ENCODE measurements at regions not wholly inside any gene's neighbourhood (a gene's known extent, or its start where the extent isn't known, plus 50 kb on each side); places are given as distances from the start of the nearest gene placed in this dataset.

DNA sequence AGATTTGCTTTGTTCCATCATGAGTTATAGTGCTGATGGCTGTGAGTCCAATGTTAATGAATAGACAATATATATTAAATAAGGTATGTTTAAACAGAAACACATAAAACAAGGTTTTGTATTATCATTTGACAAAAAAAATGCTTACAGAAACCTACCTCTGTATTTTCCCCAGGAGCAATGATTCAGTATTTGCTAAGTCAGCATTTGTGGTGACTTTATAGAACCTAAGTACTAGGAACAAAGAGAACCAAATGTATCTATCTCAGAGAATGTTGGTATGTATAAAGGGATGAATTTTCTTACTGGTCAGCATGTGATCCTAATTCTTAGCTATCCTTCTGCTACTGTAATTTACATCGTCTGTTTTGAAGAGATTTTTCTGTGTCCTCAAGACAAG lies 421.5 kb upstream of the SEL1L start:
- H3K4me3 ChIP-seq (ENCODE audit: low read depth, low read length, poor library complexity, severe bottlenecking): no peak overlapping the region
- no peaks in the 10 kb centered on the region for H3K9me2 ChIP-seq (ENCODE audit: low read depth, low read length)
- no peaks in the 10 kb centered on the region for H3K79me2 ChIP-seq (ENCODE audit: insufficient read depth, low read length)
- no peaks in the 10 kb centered on the region for H3K9me3 ChIP-seq (ENCODE audit: low read length)
- H3K36me3 ChIP-seq (ENCODE audit: insufficient read depth, low read length): no peaks in the 10 kb centered on the region
- no peaks in the 10 kb centered on the region for H3K27me3 ChIP-seq (ENCODE audit: insufficient read depth, low read length)
- H3K4me2 ChIP-seq (ENCODE audit: low read length): no peak overlapping the region
- no peak overlapping the region for H3K9ac ChIP-seq (ENCODE audit: low read length)
- no peaks in the 10 kb centered on the region for H3F3A ChIP-seq (ENCODE audit: insufficient read depth, low read length)
- H4K20me1 ChIP-seq (ENCODE audit: insufficient read depth, low read length): no peaks in the 10 kb centered on the region
- no peak overlapping the region for H3K27ac ChIP-seq (ENCODE audit: low read depth, low read length, poor library complexity, severe bottlenecking)
- TF ChIP-seq, protein P1, sequence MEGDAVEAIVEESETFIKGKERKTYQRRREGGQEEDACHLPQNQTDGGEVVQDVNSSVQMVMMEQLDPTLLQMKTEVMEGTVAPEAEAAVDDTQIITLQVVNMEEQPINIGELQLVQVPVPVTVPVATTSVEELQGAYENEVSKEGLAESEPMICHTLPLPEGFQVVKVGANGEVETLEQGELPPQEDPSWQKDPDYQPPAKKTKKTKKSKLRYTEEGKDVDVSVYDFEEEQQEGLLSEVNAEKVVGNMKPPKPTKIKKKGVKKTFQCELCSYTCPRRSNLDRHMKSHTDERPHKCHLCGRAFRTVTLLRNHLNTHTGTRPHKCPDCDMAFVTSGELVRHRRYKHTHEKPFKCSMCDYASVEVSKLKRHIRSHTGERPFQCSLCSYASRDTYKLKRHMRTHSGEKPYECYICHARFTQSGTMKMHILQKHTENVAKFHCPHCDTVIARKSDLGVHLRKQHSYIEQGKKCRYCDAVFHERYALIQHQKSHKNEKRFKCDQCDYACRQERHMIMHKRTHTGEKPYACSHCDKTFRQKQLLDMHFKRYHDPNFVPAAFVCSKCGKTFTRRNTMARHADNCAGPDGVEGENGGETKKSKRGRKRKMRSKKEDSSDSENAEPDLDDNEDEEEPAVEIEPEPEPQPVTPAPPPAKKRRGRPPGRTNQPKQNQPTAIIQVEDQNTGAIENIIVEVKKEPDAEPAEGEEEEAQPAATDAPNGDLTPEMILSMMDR (IDR thresholded peaks at IDR 0.05; ENCODE audit: low read length): no peak
- no peak for TF ChIP-seq EZH2 (IDR thresholded peaks at IDR 0.05; ENCODE audit: borderline replicate concordance, low read length)
- no peak overlapping the region for H2AFZ ChIP-seq (ENCODE audit: low read length)
- no peaks in the 10 kb centered on the region for H3K4me1 ChIP-seq (ENCODE audit: insufficient read depth, low read length, severe bottlenecking)

DNA sequence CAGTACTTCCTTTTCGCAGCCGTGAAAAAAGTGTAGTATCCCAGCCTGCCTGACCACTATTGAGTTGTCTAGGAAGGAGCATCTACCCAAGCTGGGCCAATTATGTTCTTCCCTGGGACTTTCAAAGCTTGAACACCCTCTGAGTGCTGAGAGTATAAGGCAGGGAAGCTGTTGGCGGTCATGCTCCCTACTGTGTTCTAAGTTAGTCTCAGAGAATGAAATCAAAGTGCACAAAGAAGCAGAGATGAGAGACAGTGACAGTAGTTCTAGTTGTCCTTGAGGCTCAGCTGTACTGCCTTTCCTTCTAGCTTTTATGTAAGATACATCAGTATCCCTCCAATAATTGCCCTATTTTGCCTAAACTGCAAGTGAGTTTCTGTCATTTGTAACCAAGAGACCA lies 427.1 kb upstream of the SEL1L start:
- no peaks in the 10 kb centered on the region for H3K36me3 ChIP-seq (ENCODE audit: insufficient read depth, low read length)
- H2AFZ ChIP-seq (ENCODE audit: low read length): no peak overlapping the region
- H3K9me3 ChIP-seq (ENCODE audit: low read length): no peaks in the 10 kb centered on the region
- no peaks in the 10 kb centered on the region for H3K27me3 ChIP-seq (ENCODE audit: insufficient read depth, low read length)
- H3K4me2 ChIP-seq (ENCODE audit: low read length): no peak overlapping the region
- no peaks in the 10 kb centered on the region for H4K20me1 ChIP-seq (ENCODE audit: insufficient read depth, low read length)
- H3K4me1 ChIP-seq (ENCODE audit: insufficient read depth, low read length, severe bottlenecking): no peaks in the 10 kb centered on the region
- H3F3A ChIP-seq (ENCODE audit: insufficient read depth, low read length): no peaks in the 10 kb centered on the region
- H3K9me2 ChIP-seq (ENCODE audit: low read depth, low read length): no peaks in the 10 kb centered on the region
- TF ChIP-seq EZH2 (IDR thresholded peaks at IDR 0.05; ENCODE audit: borderline replicate concordance, low read length): no peak
- TF ChIP-seq, protein P1 (IDR thresholded peaks at IDR 0.05; ENCODE audit: low read length): no peak
- no peak overlapping the region for H3K4me3 ChIP-seq (ENCODE audit: low read depth, low read length, poor library complexity, severe bottlenecking)
- H3K9ac ChIP-seq (ENCODE audit: low read length): no peak overlapping the region
- no peaks in the 10 kb centered on the region for H3K79me2 ChIP-seq (ENCODE audit: insufficient read depth, low read length)
- H3K27ac ChIP-seq (ENCODE audit: low read depth, low read length, poor library complexity, severe bottlenecking): no peak overlapping the region

DNA sequence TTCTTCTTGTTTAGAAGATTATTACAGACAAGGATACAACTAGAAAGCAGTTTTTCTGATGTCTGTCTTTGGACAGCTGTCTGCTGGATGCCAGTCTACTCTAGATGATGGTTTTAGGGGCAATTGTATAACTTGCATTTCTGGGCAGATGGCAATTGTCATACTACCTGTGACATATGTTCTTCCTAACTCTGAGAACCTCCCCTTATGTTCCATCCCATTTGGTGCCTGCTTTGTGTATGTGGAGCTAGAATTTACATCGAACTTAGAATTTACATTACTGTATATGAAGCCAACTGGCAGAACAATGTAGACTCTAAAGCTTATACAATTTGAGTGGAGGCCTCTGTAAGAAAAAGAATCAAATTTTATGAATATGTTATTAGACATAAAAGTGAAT lies 430.2 kb upstream of the SEL1L start:
- Histone ChIP-seq H3K9ac (ENCODE audit: low read length) (no peak overlapping the region), H3K9me3 (ENCODE audit: low read length) (no peaks in the 10 kb centered on the region), H3K4me2 (ENCODE audit: low read length) (no peak overlapping the region), H4K20me1 (ENCODE audit: insufficient read depth, low read length) (no peaks in the 10 kb centered on the region), H3K9me2 (ENCODE audit: low read depth, low read length) (no peaks in the 10 kb centered on the region), H3K27me3 (ENCODE audit: insufficient read depth, low read length) (no peaks in the 10 kb centered on the region), H3K79me2 (ENCODE audit: insufficient read depth, low read length) (no peaks in the 10 kb centered on the region), H2AFZ (ENCODE audit: low read length) (no peak overlapping the region), H3F3A (ENCODE audit: insufficient read depth, low read length) (no peaks in the 10 kb centered on the region), H3K36me3 (ENCODE audit: insufficient read depth, low read length) (no peaks in the 10 kb centered on the region), H3K4me3 (ENCODE audit: low read depth, low read length, poor library complexity, severe bottlenecking) (no peak overlapping the region), H3K27ac (ENCODE audit: low read depth, low read length, poor library complexity, severe bottlenecking) (no peak overlapping the region), H3K4me1 (ENCODE audit: insufficient read depth, low read length, severe bottlenecking) (no peaks in the 10 kb centered on the region)
- TF ChIP-seq, protein P1 (IDR thresholded peaks at IDR 0.05; ENCODE audit: low read length): no peak
- no peak for TF ChIP-seq EZH2 (IDR thresholded peaks at IDR 0.05; ENCODE audit: borderline replicate concordance, low read length)
